ENCODE measurements at regions not wholly inside any gene's neighbourhood (a gene's known extent, or its start where the extent isn't known, plus 50 kb on each side); places are given as distances from the start of the nearest gene placed in this dataset.

DNA sequence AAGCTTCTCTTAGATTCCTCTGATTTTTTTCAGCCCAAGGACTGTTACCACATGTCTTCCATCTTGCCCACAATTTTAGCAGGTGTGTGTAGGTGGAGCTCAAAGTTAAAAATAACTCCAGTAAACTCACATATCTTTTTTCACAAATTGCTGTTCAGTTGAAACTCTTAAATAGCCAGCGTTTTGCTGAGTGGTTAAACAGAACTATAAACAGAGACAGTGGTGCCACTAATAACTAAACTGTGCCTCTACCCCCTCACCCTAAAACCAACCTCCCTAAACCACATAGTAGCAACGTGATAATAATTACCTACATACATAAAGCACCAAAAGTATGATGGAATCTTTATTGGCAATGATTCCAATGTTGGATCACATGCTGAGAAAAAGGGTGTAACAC, 525.1 kb downstream of the PDCD6IP start:
- Histone ChIP-seq H3K4me3 (no peak overlapping the region), H3K36me3 (no peaks in the 10 kb centered on the region), H3K4me1 (no peaks in the 10 kb centered on the region), H3K27me3 (replicated peaks in 1 of 7) (no peaks in the 10 kb centered on the region), H3K27ac (no peak overlapping the region), H3K9me3 (peaks cover 0 to 5% (median 0%) of the 10 kb centered on the region in 8 donors)
- intact Hi-C loops (cut with DNase I; ENCODE audit: low total_unique reads) = no loop called here
- 33 to 62% (median 35%) methylated on average over 2 of the region's 2 CpGs for WGBS, 5 donors
- no peak for DNase-seq
- TF ChIP-seq POLR2A (IDR thresholded peaks at IDR 0.05) = no peak
- no peak for TF ChIP-seq POLR2AphosphoS5 (IDR thresholded peaks at IDR 0.05)
- no peak for TF ChIP-seq CTCF (IDR thresholded peaks at IDR 0.05 in 8 of 11, conservative IDR thresholded peaks at IDR 0.05 in 3 of 11)

- H3K27ac ChIP-seq = no peak overlapping the region
- TF ChIP-seq POLR2AphosphoS5 (IDR thresholded peaks at IDR 0.05) (no peak), POLR2A (IDR thresholded peaks at IDR 0.05) (no peak), CTCF (IDR thresholded peaks at IDR 0.05 in 8 of 11, conservative IDR thresholded peaks at IDR 0.05 in 3 of 11) (no peak)
- WGBS, 5 donors = 85 to 94% (median 88%) methylated on average over 4 of the region's 4 CpGs
- no peaks in the 10 kb centered on the region for H3K4me1 ChIP-seq
- DNase-seq = no peak
- intact Hi-C loops (cut with DNase I; ENCODE audit: low total_unique reads) = no loop called here
- H3K36me3 ChIP-seq = no peaks in the 10 kb centered on the region
- H3K9me3 ChIP-seq = no peaks in the 10 kb centered on the region
- H3K27me3 ChIP-seq (replicated peaks in 1 of 7) = no peaks in the 10 kb centered on the region
- no peak overlapping the region for H3K4me3 ChIP-seq
Observed at GRCh38 chr3:34346656-34347055, 548.2 kb downstream of the PDCD6IP start.

- TF ChIP-seq POLR2AphosphoS5 (IDR thresholded peaks at IDR 0.05) = no peak
- no peak for TF ChIP-seq CTCF (IDR thresholded peaks at IDR 0.05 in 8 of 11, conservative IDR thresholded peaks at IDR 0.05 in 3 of 11)
- no peak for TF ChIP-seq POLR2A (IDR thresholded peaks at IDR 0.05)
- Histone ChIP-seq H3K9me3 (no peaks in the 10 kb centered on the region), H3K27me3 (replicated peaks in 1 of 7) (peaks cover 0 to 2% (median 0%) of the 10 kb centered on the region in 7 donors), H3K36me3 (no peaks in the 10 kb centered on the region), H3K4me1 (no peaks in the 10 kb centered on the region), H3K27ac (no peak overlapping the region), H3K4me3 (no peak overlapping the region)
- intact Hi-C loops (cut with DNase I; ENCODE audit: low total_unique reads) = no loop called here
- 47 to 56% (median 48%) methylated on average over 5 of the region's 5 CpGs for WGBS, 5 donors
- DNase-seq = no peak
Observed at GRCh38 chr3:34351882-34352777, 553.7 kb downstream of the PDCD6IP start.

- Histone ChIP-seq H3K4me3 (no peak overlapping the region), H3K4me1 (no peaks in the 10 kb centered on the region), H3K9me3 (no peaks in the 10 kb centered on the region), H3K36me3 (no peaks in the 10 kb centered on the region), H3K27ac (no peak overlapping the region), H3K27me3 (replicated peaks in 1 of 7) (peaks cover 0 to 8% (median 0%) of the 10 kb centered on the region in 7 donors)
- TF ChIP-seq POLR2AphosphoS5 (IDR thresholded peaks at IDR 0.05) (no peak), CTCF (IDR thresholded peaks at IDR 0.05 in 8 of 11, conservative IDR thresholded peaks at IDR 0.05 in 3 of 11) (no peak), POLR2A (IDR thresholded peaks at IDR 0.05) (no peak)
- intact Hi-C loops (cut with DNase I; ENCODE audit: low total_unique reads) = no loop called here
- 79 to 96% (median 88%) methylated on average over 2 of the region's 2 CpGs for WGBS, 5 donors
- DNase-seq = no peak
Observed at GRCh38 chr3:34352778-34353331, 554.4 kb downstream of the PDCD6IP start.

Measured in spleen (tissue), 11 donors.